Left ventricle myocardium inferior (tissue), 1 donor: ENCODE measurements at regions not wholly inside any gene's neighbourhood (a gene's known extent, or its start where the extent isn't known, plus 50 kb on each side); places are given as distances from the start of the nearest gene placed in this dataset.

Experiments used
- DNase-seq: peaks from one replicate; pipeline ENCODE4 v3.0.0-alpha.2; 2020
- H3K27ac ChIP-seq: fragments of 200-600 bp; replicated peaks from 2 replicates; pipeline ENCODE4 v1.8.0; 2021
- H3K27me3 ChIP-seq: fragments of 200-600 bp; 2 replicates; pipeline ENCODE4 v1.8.0; 2021; ENCODE audit warnings: low read depth
- H3K36me3 ChIP-seq: fragments of 200-600 bp; 2 replicates; pipeline ENCODE4 v1.8.0; 2021
- H3K4me1 ChIP-seq: fragments of 200-600 bp; 2 replicates; pipeline ENCODE4 v1.8.0; 2021
- H3K4me3 ChIP-seq: fragments of 200-600 bp; 2 replicates; pipeline ENCODE4 v1.8.0; 2021; ENCODE audit warnings: mild to moderate bottlenecking, moderate library complexity
- H3K9me3 ChIP-seq: fragments of 200-600 bp; replicated peaks from 2 replicates; pipeline ENCODE4 v1.8.0; 2021
- intact Hi-C: fragments of 100-400 bp; cut with micrococcal nuclease; formaldehyde crosslinking; loops from one replicate; pipeline ENCODE4 v1.11.0; 2022
- TF ChIP-seq, protein P1 (sequence below): fragments of 200-600 bp; IDR thresholded peaks from 2 replicates; pipeline ENCODE4 v1.8.0; 2021; ENCODE audit warnings: antibody characterized with exemption, mild to moderate bottlenecking, borderline replicate concordance
- donor health status: DM: no; HTN: yes; CAD: no; lungs with severe emphysema.

DNA sequence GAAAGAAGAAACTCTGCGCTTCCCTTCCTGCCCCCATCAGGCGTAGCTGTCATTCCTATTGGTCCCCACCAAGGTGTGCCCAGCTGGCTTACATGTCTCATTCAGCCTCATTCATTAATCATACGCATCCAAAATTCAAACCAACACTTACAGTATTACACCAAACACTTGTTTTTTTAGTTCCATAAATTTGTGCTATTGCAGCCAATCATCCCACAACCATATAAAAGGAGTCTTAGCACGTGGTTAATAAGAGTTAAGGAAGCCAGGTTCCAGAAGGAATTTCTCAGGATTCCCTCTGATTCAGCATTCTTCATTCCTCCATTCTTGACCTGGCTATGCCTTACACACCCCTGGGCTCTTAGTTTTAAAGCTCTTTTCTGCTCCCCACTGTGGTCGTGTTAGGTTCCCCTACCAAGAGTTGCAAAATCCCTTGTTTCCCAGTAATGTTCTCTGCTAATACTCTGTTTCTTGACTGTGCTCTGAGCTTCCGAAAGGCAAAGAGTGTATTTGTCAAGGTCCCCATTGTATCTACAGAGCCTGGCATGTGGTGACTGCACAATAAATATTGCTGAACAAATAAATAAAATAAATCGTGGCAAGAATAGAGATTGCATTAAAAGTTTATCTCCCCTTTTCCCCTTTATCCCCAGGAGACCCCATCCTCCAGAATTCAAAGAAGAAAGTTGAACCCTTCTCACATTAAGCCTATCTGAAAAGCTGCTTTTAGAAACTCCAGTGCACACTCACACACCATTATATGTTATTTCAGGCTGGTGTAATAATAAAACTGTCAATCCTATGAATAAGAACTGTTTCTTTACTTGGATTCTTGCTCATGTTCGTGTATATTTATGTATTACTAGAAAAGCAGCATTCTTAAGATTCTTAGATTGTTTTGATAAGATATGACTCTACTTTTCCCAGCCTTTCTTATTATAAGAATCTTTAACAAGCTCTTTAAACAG, 514.4 kb downstream of the INHBA start:
- Histone ChIP-seq H3K9me3 (no peaks in the 10 kb centered on the region), H3K36me3 (no peaks in the 10 kb centered on the region), H3K4me3 (no peak overlapping the region), H3K4me1 (no peaks in the 10 kb centered on the region), H3K27ac (no peak overlapping the region), H3K27me3 (no peaks in the 10 kb centered on the region)
- intact Hi-C loops = no loop called here
- TF ChIP-seq, protein P1, sequence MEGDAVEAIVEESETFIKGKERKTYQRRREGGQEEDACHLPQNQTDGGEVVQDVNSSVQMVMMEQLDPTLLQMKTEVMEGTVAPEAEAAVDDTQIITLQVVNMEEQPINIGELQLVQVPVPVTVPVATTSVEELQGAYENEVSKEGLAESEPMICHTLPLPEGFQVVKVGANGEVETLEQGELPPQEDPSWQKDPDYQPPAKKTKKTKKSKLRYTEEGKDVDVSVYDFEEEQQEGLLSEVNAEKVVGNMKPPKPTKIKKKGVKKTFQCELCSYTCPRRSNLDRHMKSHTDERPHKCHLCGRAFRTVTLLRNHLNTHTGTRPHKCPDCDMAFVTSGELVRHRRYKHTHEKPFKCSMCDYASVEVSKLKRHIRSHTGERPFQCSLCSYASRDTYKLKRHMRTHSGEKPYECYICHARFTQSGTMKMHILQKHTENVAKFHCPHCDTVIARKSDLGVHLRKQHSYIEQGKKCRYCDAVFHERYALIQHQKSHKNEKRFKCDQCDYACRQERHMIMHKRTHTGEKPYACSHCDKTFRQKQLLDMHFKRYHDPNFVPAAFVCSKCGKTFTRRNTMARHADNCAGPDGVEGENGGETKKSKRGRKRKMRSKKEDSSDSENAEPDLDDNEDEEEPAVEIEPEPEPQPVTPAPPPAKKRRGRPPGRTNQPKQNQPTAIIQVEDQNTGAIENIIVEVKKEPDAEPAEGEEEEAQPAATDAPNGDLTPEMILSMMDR = no peak
- no peak for DNase-seq

DNA sequence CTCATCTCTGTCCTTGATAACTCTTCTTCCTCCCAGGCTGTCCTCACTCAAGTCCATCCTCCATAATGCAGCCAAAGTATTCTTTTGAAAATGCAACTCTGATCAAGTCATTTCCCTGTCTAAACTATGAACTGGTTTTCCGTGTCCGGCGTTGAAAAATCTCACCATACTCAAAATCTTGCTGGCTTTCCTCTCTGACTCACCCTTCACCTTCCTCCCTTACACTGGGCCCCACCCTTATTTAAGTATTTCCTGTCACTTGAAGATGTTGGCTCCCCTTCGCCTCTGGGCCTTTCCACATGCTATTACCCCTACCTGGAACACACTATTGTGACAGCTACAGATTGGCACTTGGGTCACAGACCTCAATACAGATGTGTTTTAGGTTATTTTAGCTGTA, 515.6 kb downstream of the INHBA start:
- H3K27ac ChIP-seq = no peak overlapping the region
- no peak for DNase-seq
- H3K4me3 ChIP-seq = no peak overlapping the region
- intact Hi-C loops = no loop called here
- H3K27me3 ChIP-seq = no peaks in the 10 kb centered on the region
- no peaks in the 10 kb centered on the region for H3K9me3 ChIP-seq
- no peaks in the 10 kb centered on the region for H3K36me3 ChIP-seq
- no peaks in the 10 kb centered on the region for H3K4me1 ChIP-seq
- TF ChIP-seq, protein P1 = no peak

DNA sequence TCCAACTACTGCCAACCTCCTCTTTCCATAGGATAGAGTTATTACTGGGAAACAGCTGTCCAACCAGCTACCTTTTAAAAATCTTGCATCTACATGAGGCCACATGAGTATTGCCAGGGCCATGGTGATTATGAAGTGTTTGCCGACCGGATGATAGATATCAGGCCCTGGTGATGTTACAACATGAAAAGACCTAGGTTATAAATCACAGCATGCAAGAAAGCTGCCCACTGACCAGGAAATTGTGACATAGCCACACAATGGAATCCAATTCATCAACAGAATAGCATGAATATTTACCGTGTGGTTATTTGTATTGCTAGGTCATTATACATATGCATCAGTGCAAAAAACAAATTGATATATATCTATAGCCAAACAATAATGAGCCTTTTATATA, 517.0 kb downstream of the INHBA start:
- Histone ChIP-seq H3K4me1 (no peaks in the 10 kb centered on the region), H3K36me3 (no peaks in the 10 kb centered on the region), H3K4me3 (no peak overlapping the region), H3K27me3 (no peaks in the 10 kb centered on the region), H3K27ac (no peak overlapping the region), H3K9me3 (no peaks in the 10 kb centered on the region)
- intact Hi-C loops = no loop called here
- no peak for DNase-seq
- TF ChIP-seq, protein P1 = no peak

DNA sequence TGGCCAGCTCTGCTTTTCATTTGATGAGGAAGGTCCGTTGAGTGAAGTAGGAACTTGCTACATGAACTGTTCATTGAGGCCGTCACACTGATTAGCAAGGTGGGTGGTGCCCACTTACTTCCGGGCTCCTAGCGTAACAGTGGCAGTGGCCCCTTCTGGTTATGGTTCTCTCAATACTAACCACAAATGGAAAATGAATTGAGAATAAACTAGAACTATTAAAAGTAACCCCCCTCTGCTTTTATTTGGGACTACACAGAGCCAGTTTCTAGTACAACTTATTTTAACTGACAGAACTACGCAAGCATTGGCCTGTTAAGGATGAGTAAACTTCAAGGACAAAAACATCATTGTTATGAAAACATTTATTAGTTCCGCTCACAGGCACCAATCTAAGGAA, 519.1 kb downstream of the INHBA start:
- no peak for DNase-seq
- H3K27ac ChIP-seq = no peak overlapping the region
- TF ChIP-seq, protein P1 = no peak

DNA sequence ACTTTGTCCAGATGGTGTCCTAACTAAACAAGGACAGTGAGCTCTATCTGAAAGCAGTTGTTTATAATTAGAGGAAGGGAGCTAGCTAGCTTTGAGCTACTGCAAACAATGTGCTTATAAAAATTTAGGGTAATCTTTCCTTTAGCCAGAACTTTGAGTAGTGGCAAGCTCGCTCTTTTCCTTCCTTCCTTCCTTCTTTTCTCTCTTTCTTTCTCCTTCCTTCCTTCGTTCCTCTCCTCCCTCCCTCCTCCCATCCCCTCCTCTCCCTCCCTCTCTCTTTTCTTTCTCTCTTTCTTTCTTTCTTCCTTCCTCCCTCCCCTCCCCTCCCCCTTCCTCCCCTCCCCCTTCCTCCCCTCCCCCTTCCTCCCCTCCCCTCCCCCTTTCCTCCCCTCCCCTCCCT, 520.1 kb downstream of the INHBA start:
- no peaks in the 10 kb centered on the region for H3K4me1 ChIP-seq
- intact Hi-C loops = no loop called here
- H3K27ac ChIP-seq = no peak overlapping the region
- no peaks in the 10 kb centered on the region for H3K27me3 ChIP-seq
- no peaks in the 10 kb centered on the region for H3K9me3 ChIP-seq
- DNase-seq = no peak
- no peak overlapping the region for H3K4me3 ChIP-seq
- H3K36me3 ChIP-seq = no peaks in the 10 kb centered on the region
- TF ChIP-seq, protein P1 = no peak

More for the DNA sequence above, 519.1 kb downstream of the INHBA start:
- no peak overlapping the region for H3K4me3 ChIP-seq
- no peaks in the 10 kb centered on the region for H3K36me3 ChIP-seq
- H3K4me1 ChIP-seq = no peaks in the 10 kb centered on the region
- no peaks in the 10 kb centered on the region for H3K9me3 ChIP-seq
- intact Hi-C loops = no loop called here
- H3K27me3 ChIP-seq = no peaks in the 10 kb centered on the region
